ENCODE measurements at regions not wholly inside any gene's neighbourhood (a gene's known extent, or its start where the extent isn't known, plus 50 kb on each side); places are given as distances from the start of the nearest gene placed in this dataset.
A peak's percentile ranks its signal among the peaks of the same experiment; 100 is the strongest.

DNA sequence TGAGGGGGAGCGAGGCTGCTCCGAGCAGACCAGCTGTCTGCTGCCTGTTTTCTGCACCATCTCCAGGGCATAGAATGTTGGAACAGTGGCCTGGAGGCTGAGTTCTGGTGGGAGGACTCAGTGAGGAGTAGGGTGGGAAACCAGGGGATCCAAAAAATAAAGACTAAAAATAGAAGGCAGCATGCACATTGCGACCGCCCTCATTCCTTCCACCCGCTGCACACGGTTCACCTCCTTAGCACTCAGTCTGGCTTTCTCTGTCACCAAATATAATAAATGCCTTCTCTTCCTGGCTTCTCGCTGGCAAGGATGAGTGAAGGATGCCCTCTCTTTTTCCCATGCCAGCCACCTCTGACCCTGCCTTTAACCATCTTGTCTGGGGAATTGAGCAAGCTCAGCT lies 146.2 kb downstream of the AACS start:
- intact Hi-C loops (cut with DNase I), result no loop called here
- Histone ChIP-seq H3K9me3 (ENCODE audit: control insufficient read depth in 2 of 3, insufficient read depth in 1 of 3, low read length in 3 of 3) (no peaks in the 10 kb centered on the region), H3K27me3 (ENCODE audit: control insufficient read depth, insufficient read depth, low read length) (no peaks in the 10 kb centered on the region), H3K27ac (ENCODE audit: low read depth in 2 of 2, low read length in 2 of 2) (no peak overlapping the region), H3K4me1 (ENCODE audit: control insufficient read depth in 2 of 3, insufficient read depth in 2 of 3, low read depth in 1 of 3, low read length in 3 of 3) (no peaks in the 10 kb centered on the region), H3K4me3 (ENCODE audit: low read length in 3 of 3) (no peak overlapping the region), H3K9ac (ENCODE audit: low read length in 3 of 3) (no peak overlapping the region), H3K36me3 (ENCODE audit: control insufficient read depth in 2 of 3, insufficient read depth in 3 of 3, low read length in 3 of 3) (no peaks in the 10 kb centered on the region)
- DNase-seq (peak in 1 of 5 donors; percentile 20), FAIRE-seq (no peak)
- TF ChIP-seq, protein P1, sequence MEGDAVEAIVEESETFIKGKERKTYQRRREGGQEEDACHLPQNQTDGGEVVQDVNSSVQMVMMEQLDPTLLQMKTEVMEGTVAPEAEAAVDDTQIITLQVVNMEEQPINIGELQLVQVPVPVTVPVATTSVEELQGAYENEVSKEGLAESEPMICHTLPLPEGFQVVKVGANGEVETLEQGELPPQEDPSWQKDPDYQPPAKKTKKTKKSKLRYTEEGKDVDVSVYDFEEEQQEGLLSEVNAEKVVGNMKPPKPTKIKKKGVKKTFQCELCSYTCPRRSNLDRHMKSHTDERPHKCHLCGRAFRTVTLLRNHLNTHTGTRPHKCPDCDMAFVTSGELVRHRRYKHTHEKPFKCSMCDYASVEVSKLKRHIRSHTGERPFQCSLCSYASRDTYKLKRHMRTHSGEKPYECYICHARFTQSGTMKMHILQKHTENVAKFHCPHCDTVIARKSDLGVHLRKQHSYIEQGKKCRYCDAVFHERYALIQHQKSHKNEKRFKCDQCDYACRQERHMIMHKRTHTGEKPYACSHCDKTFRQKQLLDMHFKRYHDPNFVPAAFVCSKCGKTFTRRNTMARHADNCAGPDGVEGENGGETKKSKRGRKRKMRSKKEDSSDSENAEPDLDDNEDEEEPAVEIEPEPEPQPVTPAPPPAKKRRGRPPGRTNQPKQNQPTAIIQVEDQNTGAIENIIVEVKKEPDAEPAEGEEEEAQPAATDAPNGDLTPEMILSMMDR (IDR thresholded peaks at IDR 0.05; ENCODE audit: borderline replicate concordance, extremely low read depth, insufficient read depth), result no peak

DNA sequence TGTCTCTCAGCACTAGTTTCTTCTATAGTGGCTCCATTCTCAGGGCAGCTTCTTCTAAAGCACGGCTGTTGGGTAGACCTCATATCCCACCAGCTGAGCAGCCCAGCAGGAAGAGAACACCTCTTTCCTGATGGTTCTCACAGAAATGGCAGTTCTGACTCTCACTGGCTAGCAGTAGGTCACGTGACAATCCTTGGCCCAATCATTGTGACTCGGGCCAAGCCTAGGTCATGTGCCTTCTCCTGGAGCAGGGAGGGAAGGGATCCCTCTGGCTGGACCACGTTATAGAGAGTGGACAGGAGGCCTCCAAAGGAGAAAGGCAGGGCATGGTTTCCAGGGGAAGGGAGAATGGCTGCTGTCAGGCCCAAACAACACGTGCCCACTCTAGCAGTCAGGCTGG lies 149.1 kb downstream of the AACS start:
- Histone ChIP-seq H3K36me3 (ENCODE audit: control insufficient read depth in 2 of 3, insufficient read depth in 3 of 3, low read length in 3 of 3) (no peaks in the 10 kb centered on the region), H3K9ac (ENCODE audit: low read length in 3 of 3) (no peak overlapping the region), H3K4me3 (ENCODE audit: low read length in 3 of 3) (no peak overlapping the region), H3K27me3 (ENCODE audit: control insufficient read depth, insufficient read depth, low read length) (no peaks in the 10 kb centered on the region), H3K4me1 (ENCODE audit: control insufficient read depth in 2 of 3, insufficient read depth in 2 of 3, low read depth in 1 of 3, low read length in 3 of 3) (no peaks in the 10 kb centered on the region), H3K27ac (ENCODE audit: low read depth in 2 of 2, low read length in 2 of 2) (no peak overlapping the region), H3K9me3 (ENCODE audit: control insufficient read depth in 2 of 3, insufficient read depth in 1 of 3, low read length in 3 of 3) (no peaks in the 10 kb centered on the region)
- no peak for FAIRE-seq
- no peak for DNase-seq
- TF ChIP-seq, protein P1 (IDR thresholded peaks at IDR 0.05; ENCODE audit: borderline replicate concordance, extremely low read depth, insufficient read depth), result no peak
- intact Hi-C loops (cut with DNase I), result no loop called here

DNA sequence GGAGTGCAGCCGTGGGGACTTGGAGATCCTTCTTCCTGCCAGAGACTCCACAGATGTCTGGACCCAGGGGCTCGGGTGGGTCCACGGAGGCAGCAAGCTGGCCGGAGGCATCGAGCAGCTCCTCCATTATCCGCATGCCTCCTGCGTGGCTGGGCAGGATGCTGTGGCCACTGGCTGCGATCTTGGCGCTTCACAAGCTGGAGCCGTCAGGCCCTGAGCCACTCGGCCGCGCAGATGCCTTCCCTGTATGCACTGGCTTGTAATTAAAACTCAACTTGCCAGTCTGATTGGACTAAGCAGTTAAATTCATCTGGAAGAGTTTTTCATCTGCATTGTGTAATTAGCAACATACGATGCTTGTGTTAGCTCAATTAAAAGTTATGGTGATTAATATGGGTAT lies 151.5 kb downstream of the AACS start:
- Histone ChIP-seq H3K27me3 (ENCODE audit: control insufficient read depth, insufficient read depth, low read length) (no peaks in the 10 kb centered on the region), H3K9me3 (ENCODE audit: control insufficient read depth in 2 of 3, insufficient read depth in 1 of 3, low read length in 3 of 3) (no peaks in the 10 kb centered on the region), H3K9ac (ENCODE audit: low read length in 3 of 3) (no peak overlapping the region), H3K27ac (ENCODE audit: low read depth in 2 of 2, low read length in 2 of 2) (no peak overlapping the region), H3K4me1 (ENCODE audit: control insufficient read depth in 2 of 3, insufficient read depth in 2 of 3, low read depth in 1 of 3, low read length in 3 of 3) (no peaks in the 10 kb centered on the region), H3K36me3 (ENCODE audit: control insufficient read depth in 2 of 3, insufficient read depth in 3 of 3, low read length in 3 of 3) (no peaks in the 10 kb centered on the region), H3K4me3 (ENCODE audit: low read length in 3 of 3) (no peak overlapping the region)
- DNase-seq (peak in 1 of 5 donors; percentile 11), FAIRE-seq (no peak)
- TF ChIP-seq, protein P1 (IDR thresholded peaks at IDR 0.05; ENCODE audit: borderline replicate concordance, extremely low read depth, insufficient read depth), result no peak
- intact Hi-C loops (cut with DNase I), result no loop called here

DNA sequence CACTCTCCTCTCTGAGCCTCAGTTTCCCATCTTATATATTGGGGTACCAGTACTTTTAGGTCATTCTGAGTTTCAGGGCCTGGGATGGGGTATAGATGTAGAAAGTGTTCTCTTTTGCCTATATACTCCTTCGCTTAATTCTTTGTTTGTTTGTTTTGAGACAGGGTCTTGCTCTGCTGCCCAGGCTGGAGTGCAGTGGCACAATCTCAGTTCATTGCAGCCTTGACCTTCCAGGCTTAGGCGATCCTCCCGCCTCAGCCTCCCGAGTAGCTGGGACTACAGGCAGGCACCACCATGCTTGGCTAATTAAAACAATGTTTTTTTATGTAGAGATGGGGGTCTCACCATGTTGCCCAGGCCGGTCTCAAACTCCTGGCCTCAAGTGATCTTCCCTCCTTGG lies 152.1 kb downstream of the AACS start:
- intact Hi-C loops (cut with DNase I), result no loop called here
- Histone ChIP-seq H3K4me1 (ENCODE audit: control insufficient read depth in 2 of 3, insufficient read depth in 2 of 3, low read depth in 1 of 3, low read length in 3 of 3) (no peaks in the 10 kb centered on the region), H3K9me3 (ENCODE audit: control insufficient read depth in 2 of 3, insufficient read depth in 1 of 3, low read length in 3 of 3) (no peaks in the 10 kb centered on the region), H3K9ac (ENCODE audit: low read length in 3 of 3) (no peak overlapping the region), H3K27me3 (ENCODE audit: control insufficient read depth, insufficient read depth, low read length) (no peaks in the 10 kb centered on the region), H3K36me3 (ENCODE audit: control insufficient read depth in 2 of 3, insufficient read depth in 3 of 3, low read length in 3 of 3) (no peaks in the 10 kb centered on the region), H3K4me3 (ENCODE audit: low read length in 3 of 3) (no peak overlapping the region), H3K27ac (ENCODE audit: low read depth in 2 of 2, low read length in 2 of 2) (no peak overlapping the region)
- DNase-seq, result no peak
- no peak for FAIRE-seq
- TF ChIP-seq, protein P1 (IDR thresholded peaks at IDR 0.05; ENCODE audit: borderline replicate concordance, extremely low read depth, insufficient read depth), result no peak
